Activated CD4-positive, alpha-beta T cell treated with anti-CD3 and anti-CD28 coated beads for 4 hours (primary cell): ENCODE measurements at regions not wholly inside any gene's neighbourhood (a gene's known extent, or its start where the extent isn't known, plus 50 kb on each side); places are given as distances from the start of the nearest gene placed in this dataset.
"Not testable (repeated sequence)": the region's sequence is repeated elsewhere in the genome, so short reads cannot be mapped to it uniquely, and the experiment has no call there.

Source experiments
- DNase-seq, 2 donors: peaks; one replicate each; pipeline ENCODE4 v3.0.0-alpha.2; 2020

GRCh38 chr12:116687888-116688287 lies 50.0 kb downstream of the SPRING1 start:
- DNase-seq: peak in 1 of 2 donors; percentile 10

- DNase-seq: no peak
Observed at GRCh38 chr12:116684891-116685290, 53.0 kb downstream of the SPRING1 start.

DNA sequence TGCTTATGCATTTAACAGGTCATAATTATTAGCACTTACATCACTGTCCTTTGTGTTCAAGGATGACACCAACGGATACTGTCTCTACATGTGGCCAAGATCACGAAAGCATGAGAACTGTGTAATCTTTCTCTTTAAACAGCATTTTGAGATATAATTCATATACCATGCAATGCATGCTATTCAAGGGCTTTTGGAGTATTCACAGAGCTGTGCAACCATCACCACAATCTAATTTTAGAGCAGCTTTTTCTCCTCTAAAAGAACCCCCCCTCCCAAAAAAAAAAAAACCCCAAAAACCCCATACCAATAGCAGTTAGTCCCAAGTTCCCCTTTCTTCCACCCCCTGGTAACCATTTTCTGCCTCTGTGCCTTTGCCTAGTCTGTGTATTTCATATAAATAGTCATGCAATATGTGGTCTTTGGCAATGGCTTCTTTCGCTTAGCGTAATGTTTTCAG lies 60.6 kb downstream of the SPRING1 start:
- DNase-seq: no peak

- no peak for DNase-seq
Observed at GRCh38 chr12:116675339-116676107, 62.3 kb downstream of the SPRING1 start.

DNA sequence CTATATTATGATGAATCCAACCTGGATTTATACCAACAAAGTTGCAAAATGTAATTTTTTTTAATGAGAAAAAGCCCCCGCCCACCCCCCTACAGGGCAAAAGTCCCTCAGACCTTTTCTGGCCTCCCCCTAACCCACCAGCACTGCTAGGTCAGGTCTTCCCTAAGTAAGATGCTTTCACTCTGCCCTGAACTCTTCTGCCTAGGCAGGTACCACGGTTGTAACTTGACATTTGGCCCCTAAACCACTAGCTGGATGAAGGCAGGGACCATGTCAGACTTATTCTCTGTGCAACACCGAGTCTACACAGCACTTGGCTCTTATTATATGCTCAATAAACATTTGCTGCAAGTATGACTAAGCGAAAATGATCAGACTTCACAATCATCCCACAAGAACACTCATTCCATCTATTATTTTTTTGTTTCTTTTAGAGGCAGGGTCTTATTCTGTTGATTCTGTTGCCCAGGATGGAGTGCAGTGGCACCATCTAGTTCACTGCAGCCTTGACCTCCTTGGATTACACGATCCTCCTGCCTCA lies 63.2 kb downstream of the SPRING1 start:
- DNase-seq: no peak

DNA sequence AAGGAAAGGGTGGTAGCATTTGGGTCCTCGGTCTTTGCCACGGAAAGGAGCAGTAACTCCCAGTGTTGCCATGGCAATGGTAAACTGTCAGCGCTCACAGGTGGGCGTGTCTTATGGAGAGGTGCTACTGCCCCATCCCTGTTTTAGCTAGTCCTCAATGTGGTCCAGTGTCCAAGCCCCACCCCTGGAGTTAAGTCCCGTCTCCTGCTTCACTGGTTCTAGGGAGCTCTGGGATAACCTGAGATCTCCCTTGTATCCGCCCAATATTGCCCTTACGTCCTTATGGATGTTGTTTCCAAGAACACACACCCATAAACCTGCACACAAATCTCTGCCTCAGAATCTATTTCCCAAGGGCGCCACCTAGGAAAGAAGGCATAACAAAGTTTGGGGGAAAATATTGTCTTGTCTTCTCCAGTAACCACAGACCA lies 64.2 kb downstream of the SPRING1 start:
- no peak for DNase-seq

DNA sequence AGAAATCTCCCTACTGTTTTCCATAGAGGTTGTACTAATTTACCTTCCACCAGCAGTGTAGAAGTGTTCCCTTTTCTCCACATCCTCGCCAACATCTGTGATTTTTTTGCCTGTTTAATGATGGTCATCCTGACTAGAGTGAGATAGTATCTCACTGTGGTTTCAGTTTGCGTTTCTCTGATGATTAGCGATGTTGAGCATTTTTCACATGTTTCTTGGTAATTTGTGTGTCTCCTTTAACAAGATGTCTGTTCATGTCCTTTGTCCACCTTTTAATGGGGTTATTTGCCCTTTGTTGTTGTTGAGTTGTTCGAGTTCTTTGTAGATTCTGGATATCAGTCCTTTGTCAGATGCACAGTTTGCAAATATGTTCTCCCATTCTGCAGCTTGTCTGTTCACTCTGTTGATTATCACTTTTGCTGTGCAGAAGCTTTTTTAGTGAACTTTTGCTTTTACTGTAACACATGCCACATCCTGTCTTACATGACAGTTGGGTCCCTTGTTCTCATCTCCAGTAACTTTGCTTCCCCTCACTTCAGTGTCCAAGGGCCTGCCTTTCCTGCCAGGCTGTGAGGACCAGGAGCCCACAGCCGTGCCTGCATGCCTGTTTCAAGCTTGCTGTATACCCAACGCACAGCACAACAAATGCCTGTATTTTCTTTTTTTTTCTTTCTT lies 64.9 kb downstream of the SPRING1 start:
- DNase-seq: no peak

DNA sequence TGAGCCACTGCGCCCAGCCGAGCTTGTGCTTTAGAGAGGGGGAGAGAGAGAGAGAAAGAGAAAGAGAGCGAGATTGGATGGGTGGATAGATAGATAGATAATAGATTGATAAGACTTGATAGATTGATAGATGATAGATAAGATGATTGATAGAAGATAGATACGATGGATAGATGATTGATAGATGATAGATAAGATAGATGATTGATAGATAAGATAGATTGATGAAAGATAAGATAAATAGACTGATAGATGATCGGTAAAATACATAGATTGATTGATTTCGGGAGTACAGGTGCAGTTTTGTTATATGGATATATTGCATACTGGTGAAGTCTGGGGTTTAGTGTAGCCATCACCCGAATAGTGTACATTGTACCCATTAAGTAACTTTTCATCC lies 65.9 kb downstream of the SPRING1 start:
- no peak for DNase-seq

DNA sequence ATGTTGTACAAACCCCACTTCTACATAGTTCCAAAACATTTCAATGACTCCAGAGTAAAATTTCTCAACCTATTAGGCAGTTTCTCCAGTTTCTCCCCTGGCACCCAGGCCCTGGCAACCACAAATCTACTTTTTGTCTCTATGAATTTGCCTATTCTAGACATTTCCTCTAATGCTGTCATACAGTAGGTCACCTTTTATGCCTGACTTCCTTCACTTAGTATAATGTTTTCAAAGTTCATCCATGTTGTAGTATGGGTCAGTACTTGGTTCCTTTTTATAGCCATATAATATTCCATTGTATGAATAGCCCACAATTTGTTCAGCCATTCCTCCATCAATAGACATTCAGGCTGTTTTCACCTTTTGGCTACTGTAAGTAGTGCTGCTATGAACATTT lies 67.0 kb downstream of the SPRING1 start:
- no peak for DNase-seq

DNA sequence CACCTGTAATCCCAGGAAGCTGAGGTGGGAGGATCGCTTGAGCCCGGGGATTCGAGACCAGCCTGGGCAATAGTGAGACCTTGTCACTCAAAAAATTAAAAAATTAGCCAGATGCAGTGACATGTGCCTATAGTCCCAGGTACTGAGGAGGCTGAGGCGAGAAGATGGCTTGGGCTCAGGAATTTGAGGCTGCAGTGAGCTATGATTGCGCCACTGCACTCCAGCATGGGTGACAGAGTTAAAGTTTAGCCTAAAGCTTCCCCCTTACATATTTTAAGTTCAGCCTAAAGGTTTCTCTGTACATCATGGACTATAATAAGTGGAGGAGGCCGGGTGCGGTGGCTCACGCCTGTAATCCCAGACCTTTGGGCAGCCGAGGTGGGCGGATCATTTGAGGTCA lies 70.1 kb downstream of the SPRING1 start:
- no peak for DNase-seq

DNA sequence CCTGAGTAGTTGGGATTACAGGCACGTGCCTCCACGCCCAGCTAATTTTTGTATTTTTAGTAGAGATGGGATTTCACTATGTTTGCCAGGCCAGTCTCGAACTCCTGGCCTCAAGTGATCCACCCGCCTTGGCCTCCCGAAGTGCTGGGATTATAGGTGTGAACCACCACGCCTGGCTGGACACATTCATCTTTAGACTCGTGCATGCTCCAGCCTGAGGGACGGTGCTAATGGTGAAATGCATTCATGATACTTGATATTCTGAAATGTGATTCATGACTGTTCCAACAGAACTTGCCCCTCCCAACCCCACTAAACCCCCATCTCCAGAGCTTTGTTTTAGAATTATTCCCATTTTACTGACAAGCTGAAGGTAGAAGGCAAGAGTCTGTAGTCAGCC lies 71.0 kb downstream of the SPRING1 start:
- not testable (repeated sequence) for DNase-seq

GRCh38 chr12:116666305-116666673 lies 71.6 kb downstream of the SPRING1 start:
- DNase-seq: no peak

- no peak for DNase-seq
Observed at GRCh38 chr12:116665666-116666304, 72.1 kb downstream of the SPRING1 start.

- no peak for DNase-seq
Observed at GRCh38 chr12:116664085-116664484, 73.8 kb downstream of the SPRING1 start.

DNA sequence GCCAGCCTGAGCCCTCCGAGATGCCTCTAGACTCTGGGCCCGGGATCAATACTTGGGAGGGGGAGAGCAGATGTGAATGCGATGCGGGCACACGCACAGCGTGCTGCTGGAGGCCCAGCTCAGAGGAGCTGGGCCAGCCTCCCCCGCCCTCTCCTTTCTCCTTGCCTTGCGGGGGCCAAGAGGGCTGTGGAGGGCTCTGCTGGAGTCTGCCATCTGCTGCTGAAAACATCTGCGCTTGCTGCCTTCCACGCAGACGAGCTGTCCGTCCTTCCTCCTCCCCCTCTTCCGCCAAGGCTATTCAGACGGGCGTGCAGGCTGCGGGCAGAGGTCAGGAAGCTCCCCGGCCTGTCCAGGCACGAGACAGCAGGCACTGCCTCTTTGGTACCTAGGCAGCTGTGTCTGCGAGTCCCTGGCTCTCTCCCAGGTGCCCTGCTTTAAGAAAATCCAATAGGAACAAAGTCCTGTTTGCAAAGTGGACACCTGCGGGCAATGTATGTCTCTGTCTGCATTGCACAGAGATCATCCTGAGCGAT lies 75.2 kb downstream of the SPRING1 start:
- no peak for DNase-seq

DNA sequence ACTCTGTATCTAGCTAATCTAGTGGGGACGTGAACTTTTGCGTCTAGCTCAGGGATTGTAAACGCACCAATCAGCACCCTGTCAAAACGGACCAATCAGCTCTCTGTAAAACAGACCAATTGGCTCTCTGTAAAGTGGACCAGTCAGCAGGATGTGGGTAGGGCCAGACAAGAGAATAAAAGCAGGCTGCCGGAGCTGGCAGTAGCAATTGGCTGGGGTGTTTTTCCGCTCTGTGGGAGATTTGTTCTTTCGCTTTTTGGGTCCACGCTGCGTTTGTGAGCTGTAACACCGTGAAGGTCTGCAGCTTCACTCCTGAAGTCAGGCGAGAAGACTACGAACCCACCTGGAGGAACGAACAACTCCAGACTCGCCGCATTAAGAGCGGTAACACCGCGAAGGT lies 76.5 kb downstream of the SPRING1 start:
- DNase-seq: no peak

GRCh38 chr12:116660740-116661139 lies 77.1 kb downstream of the SPRING1 start:
- DNase-seq: not testable (repeated sequence)

- DNase-seq: no peak
Observed at GRCh38 chr12:116659771-116660481, 77.9 kb downstream of the SPRING1 start.

DNA sequence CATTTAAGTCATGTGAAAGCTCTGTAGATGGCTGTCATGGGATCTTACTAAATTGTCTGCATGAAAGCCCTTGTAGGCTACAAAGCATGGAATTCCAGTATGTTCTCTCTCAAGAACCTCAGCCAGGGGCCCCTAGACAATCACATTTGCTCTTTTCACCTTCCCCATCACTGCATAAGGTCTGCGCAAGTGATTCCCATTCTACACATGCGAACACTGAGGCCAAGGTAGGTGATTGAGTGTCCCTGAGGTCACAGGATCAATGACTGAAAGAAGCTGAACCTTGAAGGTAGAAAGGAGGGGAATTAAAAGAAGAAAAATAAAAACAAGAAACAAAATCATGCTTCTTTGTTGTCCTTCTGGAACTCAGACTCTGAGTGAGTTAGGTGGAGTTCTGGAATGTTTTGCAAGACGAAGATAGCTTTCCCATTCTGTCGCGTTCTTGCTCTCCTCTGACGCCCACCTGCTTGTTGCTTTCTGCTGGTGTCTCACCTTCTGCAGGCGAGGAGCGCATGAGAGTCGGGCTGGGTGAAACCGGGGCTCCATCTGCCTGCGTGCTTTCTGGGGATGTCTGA lies 79.9 kb downstream of the SPRING1 start:
- DNase-seq: no peak

DNA sequence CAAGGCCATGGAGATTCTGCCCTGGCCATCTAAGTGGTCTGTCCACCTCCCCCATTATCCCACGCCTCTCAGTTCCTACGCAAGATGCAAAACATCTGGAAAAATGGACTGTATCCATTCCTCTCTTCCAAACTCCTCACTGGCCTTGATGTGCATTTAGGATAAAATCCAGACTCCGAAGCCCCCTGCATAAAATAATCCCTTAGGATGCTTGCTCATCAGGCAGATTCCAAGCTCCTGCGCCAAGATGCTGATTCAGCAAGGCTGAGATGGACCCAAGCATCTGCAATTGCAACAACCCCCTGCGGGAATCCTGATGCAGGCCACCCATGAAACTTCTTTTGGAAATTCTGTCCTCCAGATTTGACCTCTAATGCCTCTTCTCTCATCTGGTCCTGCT lies 81.6 kb downstream of the SPRING1 start:
- no peak for DNase-seq

GRCh38 chr12:116654226-116654743 lies 83.6 kb downstream of the SPRING1 start:
- no peak for DNase-seq

DNA sequence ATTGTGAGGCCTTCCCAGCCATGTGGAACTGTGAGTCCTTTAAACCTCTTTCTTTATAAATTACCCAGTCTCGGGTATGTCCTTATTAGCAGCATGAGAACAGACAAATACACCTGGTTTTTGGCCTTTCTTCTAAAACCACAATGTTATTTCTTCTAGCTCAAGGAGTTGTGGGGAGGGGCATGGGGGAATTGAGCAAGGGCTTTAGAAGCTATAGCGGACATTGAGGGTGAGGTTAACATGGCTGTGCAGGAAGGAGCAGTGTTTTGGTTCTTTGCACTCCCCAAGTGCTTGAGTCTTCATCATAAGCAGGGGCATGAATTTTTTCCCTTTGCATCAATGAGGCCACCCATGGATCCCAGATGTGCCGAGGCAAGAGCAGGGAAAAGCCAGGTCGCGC lies 86.8 kb downstream of the SPRING1 start:
- no peak for DNase-seq
